ENCODE measurements at regions not wholly inside any gene's neighbourhood (a gene's known extent, or its start where the extent isn't known, plus 50 kb on each side); places are given as distances from the start of the nearest gene placed in this dataset.

DNA sequence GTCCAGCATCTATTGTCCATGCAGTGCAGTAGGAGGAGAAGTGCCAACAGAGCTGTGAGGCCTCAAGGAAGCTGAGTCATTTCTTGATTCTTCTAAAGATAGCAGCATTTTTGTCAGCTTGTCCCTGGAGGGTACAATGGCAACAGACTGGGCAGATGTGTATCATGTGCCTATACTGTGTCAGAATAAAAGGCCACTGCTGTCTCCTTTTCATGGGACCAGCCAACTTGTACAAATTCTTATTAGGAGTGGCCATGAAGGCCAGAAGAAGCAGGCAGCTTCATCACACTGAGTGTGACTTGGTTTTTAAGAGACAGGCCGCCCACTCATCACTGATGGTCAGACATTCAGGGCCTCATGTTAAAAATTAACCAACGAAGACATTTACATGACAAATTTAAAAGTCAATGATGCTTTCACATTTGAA is 185.0 kb upstream of the FAM241A start:
- no peaks in the 10 kb centered on the region for H3K4me1 ChIP-seq (ENCODE audit: control insufficient read depth, insufficient read depth, low read length)
- H3K27ac ChIP-seq (ENCODE audit: control insufficient read depth, insufficient read depth) = no peak overlapping the region
- H3K9me3 ChIP-seq (replicated peaks; ENCODE audit: control insufficient read depth, insufficient read depth, low read length) = no peaks in the 10 kb centered on the region; the same call in 2 of the 3 replicates
- in situ Hi-C loops (cut with MboI) (no loop called here), intact Hi-C loops (cut with micrococcal nuclease; ENCODE audit: unreplicated experiment) (loop anchor here (1.0 kb wide), 2 partner anchors 31 to 71 kb away; no protein-coding TSS in a partner anchor)
- no peak overlapping the region for H3K4me3 ChIP-seq
- ChIA-PET SMC1A (ENCODE audit: uncharacterized antibody, unreplicated experiment) (interaction anchor here (0.7 to 8.0 kb wide), 10 partner anchors 11 to 70 kb away, joined by 3 to 90 read pairs (median 11); no protein-coding TSS in a partner anchor), CTCF (interaction anchor here (0.9 to 8.2 kb wide), 9 partner anchors 7 to 557 kb away, joined by 3 to 69 read pairs (median 3); no protein-coding TSS in a partner anchor), RAD21 (ENCODE audit: unreplicated experiment) (interaction anchor here (0.7 to 5.6 kb wide), 10 partner anchors 11 to 327 kb away, joined by 3 to 36 read pairs (median 6); no protein-coding TSS in a partner anchor), POLR2A (interaction anchor here (1.0 to 1.7 kb wide), 5 partner anchors 18 to 71 kb away, joined by 3 to 4 read pairs (median 4); no protein-coding TSS in a partner anchor)
- ATAC-seq = peak; percentile 93
- H4K20me1 ChIP-seq (ENCODE audit: control insufficient read depth, insufficient read depth) = no peaks in the 10 kb centered on the region
- H2AFZ ChIP-seq (ENCODE audit: control insufficient read depth, low read depth, low read length) = no peak overlapping the region
- H3K36me3 ChIP-seq (ENCODE audit: control insufficient read depth in 2 of 2, insufficient read depth in 2 of 2, low read length in 1 of 2) = no peaks in the 10 kb centered on the region
- WGBS (ENCODE audit: insufficient coverage, insufficient replicate concordance, low lambda C conversion rate, missing lambda C conversion rate) = 0% methylated on average over 2 of the region's 2 CpGs
- H3K27me3 ChIP-seq (replicated peaks in 1 of 2; ENCODE audit: control insufficient read depth in 2 of 2, insufficient read depth in 2 of 2, low read length in 1 of 2) = no peaks in the 10 kb centered on the region
- no TSS peak for BruUV-seq (replicated peaks)
- FAIRE-seq = peak; percentile 44
- H3K4me2 ChIP-seq (ENCODE audit: control insufficient read depth, insufficient read depth) = no peak overlapping the region
- H3K9ac ChIP-seq (ENCODE audit: control insufficient read depth, insufficient read depth, low read length) = no peak overlapping the region
- no peaks in the 10 kb centered on the region for H3K79me2 ChIP-seq (ENCODE audit: control insufficient read depth, insufficient read depth, low read length)
- peak; percentile 82 for DNase-seq (ENCODE audit: low read depth, low spot score)
- peak; percentile 98 for TF ChIP-seq MEF2B (IDR thresholded peaks at IDR 0.05; ENCODE audit: partially characterized antibody, poor library complexity, severe bottlenecking)
- TF ChIP-seq SIN3A (IDR thresholded peaks at IDR 0.05; ENCODE audit: low read depth, low read length) = no peak
- TF ChIP-seq CREB1 (IDR thresholded peaks at IDR 0.05; ENCODE audit: low read depth) = no peak
- no peak for TF ChIP-seq RBBP5 (conservative IDR thresholded peaks at IDR 0.05)
- TF ChIP-seq MEF2A (IDR thresholded peaks at IDR 0.05; ENCODE audit: insufficient read depth, low read depth, low read length) = 0 out of 2 replicates have a peak, but pooled peaks have one; percentile 50
- TF ChIP-seq BCL11A (IDR thresholded peaks at IDR 0.05; ENCODE audit: low read depth, low read length) = peak; percentile 44; the same call in 1 of the 2 replicates
- TF ChIP-seq BRCA1 (IDR thresholded peaks at IDR 0.05; ENCODE audit: low read depth, low read length) = no peak
- TF ChIP-seq EP300 (IDR thresholded peaks at IDR 0.05; ENCODE audit: borderline replicate concordance in 1 of 2, control insufficient read depth in 1 of 2, low read depth in 2 of 2, low read length in 2 of 2) = peak; percentile 14 to 89; a peak in 3 of 4 replicates
- TF ChIP-seq NR2F1 (conservative IDR thresholded peaks at IDR 0.05) = peak; percentile 31
- TF ChIP-seq HCFC1 (IDR thresholded peaks at IDR 0.05; ENCODE audit: low read length) = no peak
- TF ChIP-seq RB1 (IDR thresholded peaks at IDR 0.05; ENCODE audit: borderline replicate concordance) = no peak; the same call in 1 of the 2 replicates
- TF ChIP-seq ASH2L (IDR thresholded peaks at IDR 0.05; ENCODE audit: borderline replicate concordance, low read depth) = no peak
- TF ChIP-seq PAX8 (IDR thresholded peaks at IDR 0.05) = no peak
- no peak for TF ChIP-seq TARDBP (IDR thresholded peaks at IDR 0.05; ENCODE audit: borderline replicate concordance)
- peak; percentile 82 for TF ChIP-seq IKZF1 (conservative IDR thresholded peaks at IDR 0.05)
- TF ChIP-seq, protein P1, sequence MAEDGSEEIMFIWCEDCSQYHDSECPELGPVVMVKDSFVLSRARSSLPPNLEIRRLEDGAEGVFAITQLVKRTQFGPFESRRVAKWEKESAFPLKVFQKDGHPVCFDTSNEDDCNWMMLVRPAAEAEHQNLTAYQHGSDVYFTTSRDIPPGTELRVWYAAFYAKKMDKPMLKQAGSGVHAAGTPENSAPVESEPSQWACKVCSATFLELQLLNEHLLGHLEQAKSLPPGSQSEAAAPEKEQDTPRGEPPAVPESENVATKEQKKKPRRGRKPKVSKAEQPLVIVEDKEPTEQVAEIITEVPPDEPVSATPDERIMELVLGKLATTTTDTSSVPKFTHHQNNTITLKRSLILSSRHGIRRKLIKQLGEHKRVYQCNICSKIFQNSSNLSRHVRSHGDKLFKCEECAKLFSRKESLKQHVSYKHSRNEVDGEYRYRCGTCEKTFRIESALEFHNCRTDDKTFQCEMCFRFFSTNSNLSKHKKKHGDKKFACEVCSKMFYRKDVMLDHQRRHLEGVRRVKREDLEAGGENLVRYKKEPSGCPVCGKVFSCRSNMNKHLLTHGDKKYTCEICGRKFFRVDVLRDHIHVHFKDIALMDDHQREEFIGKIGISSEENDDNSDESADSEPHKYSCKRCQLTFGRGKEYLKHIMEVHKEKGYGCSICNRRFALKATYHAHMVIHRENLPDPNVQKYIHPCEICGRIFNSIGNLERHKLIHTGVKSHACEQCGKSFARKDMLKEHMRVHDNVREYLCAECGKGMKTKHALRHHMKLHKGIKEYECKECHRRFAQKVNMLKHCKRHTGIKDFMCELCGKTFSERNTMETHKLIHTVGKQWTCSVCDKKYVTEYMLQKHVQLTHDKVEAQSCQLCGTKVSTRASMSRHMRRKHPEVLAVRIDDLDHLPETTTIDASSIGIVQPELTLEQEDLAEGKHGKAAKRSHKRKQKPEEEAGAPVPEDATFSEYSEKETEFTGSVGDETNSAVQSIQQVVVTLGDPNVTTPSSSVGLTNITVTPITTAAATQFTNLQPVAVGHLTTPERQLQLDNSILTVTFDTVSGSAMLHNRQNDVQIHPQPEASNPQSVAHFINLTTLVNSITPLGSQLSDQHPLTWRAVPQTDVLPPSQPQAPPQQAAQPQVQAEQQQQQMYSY (CRISPR knock-in tag; IDR thresholded peaks at IDR 0.05) = no peak
- TF ChIP-seq ZNF207 (IDR thresholded peaks at IDR 0.05; ENCODE audit: borderline replicate concordance) = peak; percentile 54; the same call in 1 of the 2 replicates
- TF ChIP-seq PAX5 (IDR thresholded peaks at IDR 0.05; ENCODE audit: borderline replicate concordance, low read depth, low read length) = no peak
- TF ChIP-seq, protein P2, sequence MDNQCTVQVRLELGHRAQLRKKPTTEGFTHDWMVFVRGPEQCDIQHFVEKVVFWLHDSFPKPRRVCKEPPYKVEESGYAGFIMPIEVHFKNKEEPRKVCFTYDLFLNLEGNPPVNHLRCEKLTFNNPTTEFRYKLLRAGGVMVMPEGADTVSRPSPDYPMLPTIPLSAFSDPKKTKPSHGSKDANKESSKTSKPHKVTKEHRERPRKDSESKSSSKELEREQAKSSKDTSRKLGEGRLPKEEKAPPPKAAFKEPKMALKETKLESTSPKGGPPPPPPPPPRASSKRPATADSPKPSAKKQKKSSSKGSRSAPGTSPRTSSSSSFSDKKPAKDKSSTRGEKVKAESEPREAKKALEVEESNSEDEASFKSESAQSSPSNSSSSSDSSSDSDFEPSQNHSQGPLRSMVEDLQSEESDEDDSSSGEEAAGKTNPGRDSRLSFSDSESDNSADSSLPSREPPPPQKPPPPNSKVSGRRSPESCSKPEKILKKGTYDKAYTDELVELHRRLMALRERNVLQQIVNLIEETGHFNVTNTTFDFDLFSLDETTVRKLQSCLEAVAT (IDR thresholded peaks at IDR 0.05) = no peak
- no peak for TF ChIP-seq NFIC (IDR thresholded peaks at IDR 0.05; ENCODE audit: low read depth, low read length)
- peak; percentile 84 for TF ChIP-seq GATAD2B (conservative IDR thresholded peaks at IDR 0.05; ENCODE audit: low read depth)
- TF ChIP-seq MTA2 (IDR thresholded peaks at IDR 0.05; ENCODE audit: low read depth) = peak; percentile 87
